Prostate gland (tissue), 2 donors: ENCODE measurements at regions not wholly inside any gene's neighbourhood (a gene's known extent, or its start where the extent isn't known, plus 50 kb on each side); places are given as distances from the start of the nearest gene placed in this dataset.

Source experiments
- POLR2A ChIP-seq: fragments of 450-650 bp; IDR thresholded peaks from one replicate; pipeline ENCODE4 v1.6.1; 2016; ENCODE audit warnings: antibody characterized with exemption, mild to moderate bottlenecking
- POLR2AphosphoS5 ChIP-seq: sonication (generic); formaldehyde crosslinking; IDR thresholded peaks from one replicate; pipeline ENCODE4 v1.6.1; 2017; ENCODE audit warnings: antibody characterized with exemption
- TF ChIP-seq, protein P1 (sequence below), 4 experiments: fragments of 200-600 bp in 2 of 4; fragments of 450-650 bp in 2 of 4; sonication (generic) in 2 of 4; IDR thresholded peaks; 1 replicate in 3 of 4; 2 replicates in 1 of 4; pipeline ENCODE4 v1.5.1; 2016 to 2019; ENCODE audit warnings: antibody characterized with exemption in 4 of 4, mild to moderate bottlenecking in 2 of 4, moderate library complexity in 2 of 4

- TF ChIP-seq, protein P1, sequence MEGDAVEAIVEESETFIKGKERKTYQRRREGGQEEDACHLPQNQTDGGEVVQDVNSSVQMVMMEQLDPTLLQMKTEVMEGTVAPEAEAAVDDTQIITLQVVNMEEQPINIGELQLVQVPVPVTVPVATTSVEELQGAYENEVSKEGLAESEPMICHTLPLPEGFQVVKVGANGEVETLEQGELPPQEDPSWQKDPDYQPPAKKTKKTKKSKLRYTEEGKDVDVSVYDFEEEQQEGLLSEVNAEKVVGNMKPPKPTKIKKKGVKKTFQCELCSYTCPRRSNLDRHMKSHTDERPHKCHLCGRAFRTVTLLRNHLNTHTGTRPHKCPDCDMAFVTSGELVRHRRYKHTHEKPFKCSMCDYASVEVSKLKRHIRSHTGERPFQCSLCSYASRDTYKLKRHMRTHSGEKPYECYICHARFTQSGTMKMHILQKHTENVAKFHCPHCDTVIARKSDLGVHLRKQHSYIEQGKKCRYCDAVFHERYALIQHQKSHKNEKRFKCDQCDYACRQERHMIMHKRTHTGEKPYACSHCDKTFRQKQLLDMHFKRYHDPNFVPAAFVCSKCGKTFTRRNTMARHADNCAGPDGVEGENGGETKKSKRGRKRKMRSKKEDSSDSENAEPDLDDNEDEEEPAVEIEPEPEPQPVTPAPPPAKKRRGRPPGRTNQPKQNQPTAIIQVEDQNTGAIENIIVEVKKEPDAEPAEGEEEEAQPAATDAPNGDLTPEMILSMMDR (IDR thresholded peaks at IDR 0.05) = no peak
- TF ChIP-seq POLR2A = no peak
- peak; percentile 48 for TF ChIP-seq POLR2AphosphoS5
Measured at GRCh38 chr4:184937030-184937710, 81.1 kb upstream of the HELT start.
